ENCODE measurements at regions not wholly inside any gene's neighbourhood (a gene's known extent, or its start where the extent isn't known, plus 50 kb on each side); places are given as distances from the start of the nearest gene placed in this dataset.
"Not testable (repeated sequence)": the region's sequence is repeated elsewhere in the genome, so short reads cannot be mapped to it uniquely, and the experiment has no call there.

DNA sequence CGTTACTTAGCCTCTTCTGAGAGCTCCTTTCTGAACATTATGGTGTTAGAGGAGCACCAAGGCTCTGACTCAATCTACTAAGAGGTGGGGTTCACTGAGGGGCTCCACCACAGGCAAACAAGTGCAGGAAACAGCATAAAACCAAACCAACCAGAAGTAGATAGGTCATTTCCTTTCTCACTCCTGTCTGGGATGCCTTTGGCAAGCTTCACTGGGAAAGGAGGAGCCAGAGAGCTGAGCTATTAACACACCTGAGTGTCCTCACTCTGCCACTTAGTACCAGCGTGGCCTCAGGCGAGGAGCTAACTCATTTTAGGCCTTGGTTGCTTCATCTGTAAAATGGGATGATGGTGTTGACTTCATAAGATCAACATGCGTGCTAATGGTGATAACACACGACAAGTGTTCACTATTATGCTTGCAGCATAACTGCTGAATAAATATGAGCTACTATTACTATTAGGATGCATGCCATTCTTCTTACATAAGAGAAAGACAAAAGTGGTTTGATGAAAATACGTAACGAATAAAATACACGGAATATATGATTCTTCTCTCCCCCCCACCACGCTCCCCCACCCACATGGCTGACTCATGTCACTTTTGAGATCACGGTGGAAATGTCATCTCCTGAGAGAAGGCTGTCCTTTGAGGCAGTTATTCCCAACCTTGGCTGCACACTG lies 185.4 kb downstream of the BCAS1 start:
- no peak overlapping the region for H3K27ac ChIP-seq
- ChIA-PET CTCF (interaction anchor here (0.9 to 1.1 kb wide), 2 partner anchors 11 to 343 kb away, joined by 3 read pairs; no protein-coding TSS in a partner anchor), POLR2A (ENCODE audit: low non-redundant PET) (interaction anchor here (0.6 kb wide), 1 partner anchor 295 kb away, joined by 3 read pairs; no protein-coding TSS in a partner anchor)
- TF ChIP-seq CTCF (conservative IDR thresholded peaks at IDR 0.05; ENCODE audit: low read depth), result no peak
- no peak for DNase-seq (ENCODE audit: low spot score)

- ChIA-PET POLR2A (ENCODE audit: low non-redundant PET) (no interaction called here), CTCF (interaction anchor here (0.6 to 1.0 kb wide), 2 partner anchors 698 to 1477 kb away, joined by 3 to 4 read pairs; no protein-coding TSS in a partner anchor)
- no peak for TF ChIP-seq CTCF (conservative IDR thresholded peaks at IDR 0.05; ENCODE audit: low read depth)
- no peak overlapping the region for H3K27ac ChIP-seq
- no peak for DNase-seq (ENCODE audit: low spot score)
These were observed 187.1 kb downstream of the BCAS1 start for GRCh38 chr20:53883098-53883911.

- CTCF ChIA-PET, result interaction anchor here (1.0 kb wide), 1 partner anchor 699 kb away, joined by 4 read pairs; no protein-coding TSS in a partner anchor
- POLR2A ChIA-PET (ENCODE audit: low non-redundant PET); H3K27ac ChIP-seq; DNase-seq (ENCODE audit: low spot score): not testable (repeated sequence)
These were observed 187.9 kb downstream of the BCAS1 start for GRCh38 chr20:53882438-53882986.

- DNase-seq (ENCODE audit: low spot score), result no peak
- ChIA-PET CTCF (interaction anchor here (0.6 kb wide), 1 partner anchor 102 kb away, joined by 3 read pairs; no protein-coding TSS in a partner anchor), POLR2A (ENCODE audit: low non-redundant PET) (no interaction called here)
- H3K27ac ChIP-seq, result no peak overlapping the region
- no peak for TF ChIP-seq CTCF (conservative IDR thresholded peaks at IDR 0.05; ENCODE audit: low read depth)
These were observed 189.0 kb downstream of the BCAS1 start for GRCh38 chr20:53881362-53881761.

DNA sequence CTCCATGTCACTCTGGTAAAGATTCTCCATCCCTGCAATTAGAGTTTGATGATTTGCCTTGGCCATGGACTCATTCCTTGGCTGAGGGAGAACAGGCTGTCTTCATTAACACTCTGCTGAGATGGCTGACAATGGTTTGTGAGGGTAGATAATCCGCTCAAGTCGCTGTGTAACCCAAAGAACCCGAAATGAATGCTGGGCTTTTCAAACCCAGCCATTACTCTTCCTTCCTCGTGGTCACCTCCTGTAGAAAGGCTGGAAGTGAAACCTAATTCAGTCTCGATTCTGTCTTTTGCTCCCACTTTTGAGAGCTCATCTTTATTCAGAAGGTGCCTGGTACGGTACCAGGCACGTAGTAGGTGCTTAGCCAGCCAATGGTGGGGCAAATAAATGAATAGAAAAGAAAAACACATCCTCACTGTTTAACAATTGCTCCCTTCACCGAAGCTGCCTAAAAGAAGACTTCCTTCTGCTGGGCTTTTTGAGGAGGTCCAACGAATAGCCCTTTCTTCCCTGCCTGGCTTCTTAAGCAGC lies 190.2 kb downstream of the BCAS1 start:
- H3K27ac ChIP-seq, result no peak overlapping the region
- TF ChIP-seq CTCF (conservative IDR thresholded peaks at IDR 0.05; ENCODE audit: low read depth), result no peak
- POLR2A ChIA-PET (ENCODE audit: low non-redundant PET), result interaction anchor here (0.6 kb wide), 1 partner anchor 143 kb away, joined by 3 read pairs; no protein-coding TSS in a partner anchor
- CTCF ChIA-PET, result no interaction called here
- DNase-seq (ENCODE audit: low spot score), result no peak

- CTCF ChIA-PET, result interaction anchor here (0.6 kb wide), 1 partner anchor 22 kb away, joined by 3 read pairs; no protein-coding TSS in a partner anchor
- H3K27ac ChIP-seq, result no peak overlapping the region
- no peak for TF ChIP-seq CTCF (conservative IDR thresholded peaks at IDR 0.05; ENCODE audit: low read depth)
- POLR2A ChIA-PET (ENCODE audit: low non-redundant PET), result no interaction called here
- no peak for DNase-seq (ENCODE audit: low spot score)
These were observed 191.2 kb downstream of the BCAS1 start for GRCh38 chr20:53879048-53879684.

Measured in RWPE1 (cell line).